Activated CD8-positive, alpha-beta T cell treated with anti-CD3 and anti-CD28 coated beads for 36 hours (primary cell): ENCODE measurements at regions not wholly inside any gene's neighbourhood (a gene's known extent, or its start where the extent isn't known, plus 50 kb on each side); places are given as distances from the start of the nearest gene placed in this dataset.
"Not testable (repeated sequence)": the region's sequence is repeated elsewhere in the genome, so short reads cannot be mapped to it uniquely, and the experiment has no call there.

Experiments
- ATAC-seq: fragments of 200-7000 bp; cut with Tn5 transposase; one replicate; pipeline ENCODE4 v1.10.0; 2021; ENCODE audit warnings: mild to moderate bottlenecking, moderate library complexity
- CTCF ChIA-PET: fragments of 350-600 bp; sonication (Branson Sonifier 250); formaldehyde crosslinking; loops from one replicate; lab custom pipeline; 2021; ENCODE audit warnings: antibody characterized with exemption; lab: Charles Lee
- POLR2A ChIA-PET: fragments of 350-600 bp; sonication (Branson Sonifier 250); formaldehyde crosslinking; loops from one replicate; lab custom pipeline; 2021; ENCODE audit warnings: antibody characterized with exemption; lab: Charles Lee
- DNase-seq: peaks from one replicate; pipeline ENCODE4 v3.0.0-alpha.2; 2020
- H3K27ac Mint-ChIP-seq: one replicate; pipeline ENCODE4 v1.8.0; 2021; ENCODE audit warnings: mild to moderate bottlenecking, mixed read lengths
- H3K27me3 Mint-ChIP-seq: one replicate; pipeline ENCODE4 v1.8.0; 2021; ENCODE audit warnings: mixed read lengths
- H3K36me3 Mint-ChIP-seq: one replicate; pipeline ENCODE4 v1.8.0; 2021; ENCODE audit warnings: low read depth, mixed read lengths
- H3K4me1 Mint-ChIP-seq: one replicate; pipeline ENCODE4 v1.8.0; 2021; ENCODE audit warnings: low read depth, mixed read lengths
- H3K4me3 Mint-ChIP-seq: one replicate; pipeline ENCODE4 v1.8.0; 2021; ENCODE audit warnings: mild to moderate bottlenecking, moderate library complexity, mixed read lengths
- H3K9me3 Mint-ChIP-seq: one replicate; pipeline ENCODE4 v1.8.0; 2021; ENCODE audit warnings: mixed read lengths
- CTCF ChIP-seq: fragments of 200-600 bp; IDR thresholded peaks from one replicate; pipeline ENCODE4 v1.8.0; 2022; ENCODE audit warnings: antibody characterized with exemption, mild to moderate bottlenecking
- intact Hi-C: fragments of 100-400 bp; cut with micrococcal nuclease; formaldehyde crosslinking; loops from one replicate; pipeline ENCODE4 v1.10.0; 2022

- H3K4me3 Mint-ChIP-seq: no peak overlapping the region
These were observed 1082.6 kb upstream of the EPHA6 start for GRCh38 chr3:95731753-95732152.

GRCh38 chr3:95733336-95733735 is 1081.1 kb upstream of the EPHA6 start:
- no peak overlapping the region for H3K27ac Mint-ChIP-seq
- intact Hi-C loops: no loop called here
- CTCF ChIA-PET: no interaction called here
- no peak overlapping the region for H3K4me3 Mint-ChIP-seq
- TF ChIP-seq CTCF: no peak
- POLR2A ChIA-PET: no interaction called here
- no peaks in the 10 kb centered on the region for H3K27me3 Mint-ChIP-seq
- H3K36me3 Mint-ChIP-seq: no peaks in the 10 kb centered on the region
- peaks cover 5% of the 10 kb centered on the region for H3K9me3 Mint-ChIP-seq
- H3K4me1 Mint-ChIP-seq: no peaks in the 10 kb centered on the region
- ATAC-seq (no peak), DNase-seq (no peak)

More at GRCh38 chr3:95731753-95732152, 1082.6 kb upstream of the EPHA6 start:
- Mint-ChIP-seq H3K4me1 (no peaks in the 10 kb centered on the region), H3K27ac (no peak overlapping the region), H3K9me3 (peaks cover 5% of the 10 kb centered on the region), H3K36me3 (no peaks in the 10 kb centered on the region), H3K27me3 (no peaks in the 10 kb centered on the region)
- POLR2A ChIA-PET: no interaction called here
- ATAC-seq: no peak
- TF ChIP-seq CTCF: no peak
- DNase-seq: no peak
- CTCF ChIA-PET: no interaction called here
- intact Hi-C loops: no loop called here

- Mint-ChIP-seq H3K4me3 (no peak overlapping the region), H3K27ac (no peak overlapping the region), H3K36me3 (no peaks in the 10 kb centered on the region), H3K27me3 (no peaks in the 10 kb centered on the region), H3K4me1 (no peaks in the 10 kb centered on the region), H3K9me3 (no peaks in the 10 kb centered on the region)
- ChIA-PET POLR2A (no interaction called here), CTCF (no interaction called here)
- DNase-seq (no peak), ATAC-seq (no peak)
- no peak for TF ChIP-seq CTCF
- intact Hi-C loops: no loop called here
These were observed 1076.3 kb upstream of the EPHA6 start for GRCh38 chr3:95738045-95738444.

GRCh38 chr3:95744896-95745295 is 1069.5 kb upstream of the EPHA6 start:
- H3K36me3 Mint-ChIP-seq, DNase-seq, intact Hi-C loops, H3K9me3 Mint-ChIP-seq, POLR2A ChIA-PET, H3K27ac Mint-ChIP-seq, H3K4me1 Mint-ChIP-seq, H3K27me3 Mint-ChIP-seq, H3K4me3 Mint-ChIP-seq, ATAC-seq, CTCF ChIA-PET: not testable (repeated sequence)

GRCh38 chr3:95750097-95750496 is 1064.3 kb upstream of the EPHA6 start:
- H3K4me3 Mint-ChIP-seq: no peak overlapping the region
- H3K36me3 Mint-ChIP-seq: no peaks in the 10 kb centered on the region
- CTCF ChIA-PET: no interaction called here

More at GRCh38 chr3:95750097-95750496, 1064.3 kb upstream of the EPHA6 start:
- H3K4me1 Mint-ChIP-seq: no peaks in the 10 kb centered on the region
- H3K9me3 Mint-ChIP-seq: no peaks in the 10 kb centered on the region
- ATAC-seq (no peak), DNase-seq (no peak)
- intact Hi-C loops: no loop called here
- TF ChIP-seq CTCF: no peak
- H3K27ac Mint-ChIP-seq: no peak overlapping the region
- POLR2A ChIA-PET: no interaction called here
- H3K27me3 Mint-ChIP-seq: no peaks in the 10 kb centered on the region
